MM.1S (cell line): ENCODE measurements at regions not wholly inside any gene's neighbourhood (a gene's known extent, or its start where the extent isn't known, plus 50 kb on each side); places are given as distances from the start of the nearest gene placed in this dataset.

Experiments
- DNase-seq: peaks from one replicate; pipeline ENCODE4 v3.0.0-alpha.2; 2015
- H2AFZ ChIP-seq: fragments of 300-600 bp; sonication (generic); 2 replicates; pipeline ENCODE4 v1.6.0; 2016; ENCODE audit warnings: antibody characterized with exemption, low read length
- H3F3A ChIP-seq: fragments of 300-600 bp; sonication (generic); 2 replicates; pipeline ENCODE4 v1.6.1; 2016; ENCODE audit warnings: mild to moderate bottlenecking, antibody characterized with exemption, low read length, moderate library complexity, mixed read lengths; ENCODE audit not compliant: insufficient read depth
- H3K27ac ChIP-seq: fragments of 300-600 bp; sonication (generic); 2 replicates; pipeline ENCODE4 v1.5.1; 2016; ENCODE audit warnings: mild to moderate bottlenecking, low read length
- H3K27me3 ChIP-seq: fragments of 300-600 bp; sonication (generic); replicated peaks from 2 replicates; pipeline ENCODE4 v1.6.0; 2016; ENCODE audit warnings: low read length; ENCODE audit not compliant: insufficient read depth
- H3K36me3 ChIP-seq: fragments of 300-600 bp; sonication (generic); replicated peaks from 2 replicates; pipeline ENCODE4 v1.6.1; 2016; ENCODE audit warnings: mild to moderate bottlenecking, low read length, mixed read lengths; ENCODE audit not compliant: insufficient read depth
- H3K4me1 ChIP-seq: fragments of 300-600 bp; sonication (generic); 2 replicates; pipeline ENCODE4 v1.6.1; 2016; ENCODE audit warnings: low read length, mixed read lengths
- H3K4me2 ChIP-seq: fragments of 300-600 bp; sonication (generic); 2 replicates; pipeline ENCODE4 v1.6.0; 2016; ENCODE audit warnings: low read depth, low read length
- H3K4me3 ChIP-seq: fragments of 300-600 bp; sonication (generic); 2 replicates; pipeline ENCODE4 v1.5.1; 2016; ENCODE audit warnings: low read length, mixed read lengths
- H3K79me2 ChIP-seq: fragments of 300-600 bp; sonication (generic); 2 replicates; pipeline ENCODE4 v1.6.1; 2016; ENCODE audit warnings: mixed run types, low read length, mixed read lengths
- H3K9ac ChIP-seq: fragments of 300-600 bp; sonication (generic); 2 replicates; pipeline ENCODE4 v1.6.1; 2016; ENCODE audit warnings: low read length, mixed read lengths
- H3K9me2 ChIP-seq: fragments of 300-600 bp; sonication (generic); replicated peaks from 2 replicates; pipeline ENCODE4 v1.6.1; 2016; ENCODE audit warnings: mild to moderate bottlenecking, low read length, mixed read lengths; ENCODE audit not compliant: insufficient read depth
- H3K9me3 ChIP-seq: fragments of 300-600 bp; sonication (generic); replicated peaks from 2 replicates; pipeline ENCODE4 v1.6.1; 2016; ENCODE audit warnings: mild to moderate bottlenecking, low read length, mixed read lengths; ENCODE audit not compliant: insufficient read depth
- H4K20me1 ChIP-seq: fragments of 300-600 bp; sonication (generic); 2 replicates; pipeline ENCODE4 v1.6.1; 2016; ENCODE audit warnings: mild to moderate bottlenecking, low read length, moderate library complexity, mixed read lengths; ENCODE audit not compliant: insufficient read depth
- CTCF ChIP-seq: fragments of 300-600 bp; sonication (generic); IDR thresholded peaks from 2 replicates; pipeline ENCODE4 v1.5.1; 2016; ENCODE audit warnings: antibody characterized with exemption, low read length, mixed read lengths
- EZH2 ChIP-seq: fragments of 300-600 bp; sonication (generic); optimal IDR thresholded peaks from 2 replicates; pipeline ENCODE3; 2017; ENCODE audit warnings: low read depth, mild to moderate bottlenecking, antibody characterized with exemption, low read length, mixed read lengths
- EZH2phosphoT487 ChIP-seq: fragments of 300-600 bp; sonication (generic); IDR thresholded peaks from 2 replicates; pipeline ENCODE4 v1.6.1; 2018; ENCODE audit warnings: antibody characterized with exemption, low read length

GRCh38 chr7:37570145-37570544 is 113.4 kb upstream of the GPR141 start:
- Histone ChIP-seq H2AFZ (no peak overlapping the region), H3K36me3 (no peaks in the 10 kb centered on the region), H3K27me3 (no peaks in the 10 kb centered on the region), H3K9me2 (no peaks in the 10 kb centered on the region), H3K4me2 (no peak overlapping the region), H3K4me3 (no peak overlapping the region), H3K4me1 (no peaks in the 10 kb centered on the region), H4K20me1 (no peaks in the 10 kb centered on the region; the same call in 1 of the 2 replicates), H3K79me2 (no peaks in the 10 kb centered on the region), H3K9me3 (no peaks in the 10 kb centered on the region), H3K27ac (no peak overlapping the region), H3F3A (no peaks in the 10 kb centered on the region), H3K9ac (no peak overlapping the region)
- no peak for DNase-seq
- no peak for TF ChIP-seq EZH2phosphoT487
- TF ChIP-seq CTCF, result no peak
- TF ChIP-seq EZH2, result no peak

- no peaks in the 10 kb centered on the region for H3K9me3 ChIP-seq
- no peaks in the 10 kb centered on the region for H3K79me2 ChIP-seq
- H3K27me3 ChIP-seq, result no peaks in the 10 kb centered on the region
- no peak for TF ChIP-seq EZH2
- TF ChIP-seq EZH2phosphoT487, result no peak
- TF ChIP-seq CTCF, result no peak
- no peak overlapping the region for H3K27ac ChIP-seq
- no peaks in the 10 kb centered on the region for H3K4me1 ChIP-seq
- no peak overlapping the region for H3K4me2 ChIP-seq
- no peaks in the 10 kb centered on the region for H3F3A ChIP-seq
- H3K36me3 ChIP-seq, result no peaks in the 10 kb centered on the region
- no peak for DNase-seq
- H2AFZ ChIP-seq, result no peak overlapping the region
- H4K20me1 ChIP-seq, result no peaks in the 10 kb centered on the region; the same call in 1 of the 2 replicates
- no peaks in the 10 kb centered on the region for H3K9me2 ChIP-seq
- no peak overlapping the region for H3K4me3 ChIP-seq
- no peak overlapping the region for H3K9ac ChIP-seq
Observed at GRCh38 chr7:37571806-37572205, 111.8 kb upstream of the GPR141 start.

GRCh38 chr7:37577412-37577811 is 106.2 kb upstream of the GPR141 start:
- no peak for TF ChIP-seq EZH2phosphoT487
- TF ChIP-seq EZH2, result no peak
- no peak for TF ChIP-seq CTCF
- H3K36me3 ChIP-seq, result no peaks in the 10 kb centered on the region
- H4K20me1 ChIP-seq, result no peaks in the 10 kb centered on the region; the same call in 1 of the 2 replicates
- no peak for DNase-seq
- no peaks in the 10 kb centered on the region for H3F3A ChIP-seq
- H3K27ac ChIP-seq, result no peak overlapping the region
- H3K9me3 ChIP-seq, result no peaks in the 10 kb centered on the region
- no peaks in the 10 kb centered on the region for H3K79me2 ChIP-seq
- H3K4me1 ChIP-seq, result no peaks in the 10 kb centered on the region
- H2AFZ ChIP-seq, result no peak overlapping the region
- H3K9me2 ChIP-seq, result no peaks in the 10 kb centered on the region
- no peak overlapping the region for H3K4me2 ChIP-seq
- no peak overlapping the region for H3K4me3 ChIP-seq
- no peaks in the 10 kb centered on the region for H3K27me3 ChIP-seq
- no peak overlapping the region for H3K9ac ChIP-seq
